ENCODE measurements at regions not wholly inside any gene's neighbourhood (a gene's known extent, or its start where the extent isn't known, plus 50 kb on each side); places are given as distances from the start of the nearest gene placed in this dataset.

- TF ChIP-seq CTCF (IDR thresholded peaks at IDR 0.05) (no peak), FOXM1 (IDR thresholded peaks at IDR 0.05; ENCODE audit: low read depth) (no peak), RCOR1 (IDR thresholded peaks at IDR 0.05; ENCODE audit: low read length) (no peak), SMC3 (IDR thresholded peaks at IDR 0.05; ENCODE audit: low read depth, low read length) (no peak)
- TF ChIP-seq, protein P1, sequence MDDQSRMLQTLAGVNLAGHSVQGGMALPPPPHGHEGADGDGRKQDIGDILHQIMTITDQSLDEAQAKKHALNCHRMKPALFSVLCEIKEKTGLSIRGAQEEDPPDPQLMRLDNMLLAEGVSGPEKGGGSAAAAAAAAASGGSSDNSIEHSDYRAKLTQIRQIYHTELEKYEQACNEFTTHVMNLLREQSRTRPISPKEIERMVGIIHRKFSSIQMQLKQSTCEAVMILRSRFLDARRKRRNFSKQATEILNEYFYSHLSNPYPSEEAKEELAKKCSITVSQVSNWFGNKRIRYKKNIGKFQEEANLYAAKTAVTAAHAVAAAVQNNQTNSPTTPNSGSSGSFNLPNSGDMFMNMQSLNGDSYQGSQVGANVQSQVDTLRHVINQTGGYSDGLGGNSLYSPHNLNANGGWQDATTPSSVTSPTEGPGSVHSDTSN (IDR thresholded peaks at IDR 0.05), result no peak
- TF ChIP-seq, protein P2, sequence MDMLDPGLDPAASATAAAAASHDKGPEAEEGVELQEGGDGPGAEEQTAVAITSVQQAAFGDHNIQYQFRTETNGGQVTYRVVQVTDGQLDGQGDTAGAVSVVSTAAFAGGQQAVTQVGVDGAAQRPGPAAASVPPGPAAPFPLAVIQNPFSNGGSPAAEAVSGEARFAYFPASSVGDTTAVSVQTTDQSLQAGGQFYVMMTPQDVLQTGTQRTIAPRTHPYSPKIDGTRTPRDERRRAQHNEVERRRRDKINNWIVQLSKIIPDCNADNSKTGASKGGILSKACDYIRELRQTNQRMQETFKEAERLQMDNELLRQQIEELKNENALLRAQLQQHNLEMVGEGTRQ (IDR thresholded peaks at IDR 0.05; ENCODE audit: borderline replicate concordance, low read depth, low read length), result no peak
Observed at GRCh38 chr2:107737756-107738155, 88.9 kb upstream of the RGPD4 start.

Data from SK-N-SH (cell line).